Caco-2 (cell line): ENCODE measurements at regions not wholly inside any gene's neighbourhood (a gene's known extent, or its start where the extent isn't known, plus 50 kb on each side); places are given as distances from the start of the nearest gene placed in this dataset.
"Not testable (repeated sequence)": the region's sequence is repeated elsewhere in the genome, so short reads cannot be mapped to it uniquely, and the experiment has no call there.

ENCODE experiments used
- BruUV-seq: library from RNA; stranded (reverse); fragments of 400-500 nt; replicated peaks from 2 replicates; lab custom pipeline; 2021; lab: Mats Ljungman, UMichigan
- CTCF ChIA-PET: fragments of 300-600 bp; sonication (Branson Sonifier 250); formaldehyde crosslinking; loops from one replicate; lab custom pipeline; 2022; ENCODE audit warnings: antibody characterized with exemption; lab: Charles Lee
- POLR2A ChIA-PET: fragments of 300-600 bp; sonication (Branson Sonifier 250); formaldehyde crosslinking; loops from one replicate; lab custom pipeline; 2022; ENCODE audit warnings: antibody characterized with exemption; lab: Charles Lee
- DNase-seq, 2 experiments: peaks; one replicate each; pipeline versions ENCODE4 v3.0.0 to v3.0.0-alpha.2; 2020 to 2022
- H3K27me3 ChIP-seq: replicated peaks from 2 replicates; pipeline ENCODE4 v1.6.0; 2011; ENCODE audit warnings: low read length; ENCODE audit not compliant: control insufficient read depth, insufficient read depth
- H3K36me3 ChIP-seq: 2 replicates; pipeline ENCODE4 v1.5.1; 2011; ENCODE audit warnings: low read length; ENCODE audit not compliant: control insufficient read depth, insufficient read depth
- H3K4me1 ChIP-seq: fragments of 250-450 bp; sonication (Bioruptor Pico); 2 replicates; pipeline ENCODE4 v1.5.1; 2020; ENCODE audit warnings: mild to moderate bottlenecking
- H3K4me3 ChIP-seq: 2 replicates; pipeline ENCODE4 v1.5.1; 2011; ENCODE audit warnings: low read depth, mild to moderate bottlenecking, control low read depth, low read length
- H3K9me3 ChIP-seq: fragments of 250-450 bp; sonication (Bioruptor Pico); 2 replicates; pipeline ENCODE4 v1.5.1; 2020; ENCODE audit warnings: mild to moderate bottlenecking, moderate library complexity
- H3K27ac Mint-ChIP-seq: one replicate; pipeline ENCODE4 v1.8.0; 2022; ENCODE audit warnings: mixed read lengths; ENCODE audit not compliant: unreplicated experiment
- H3K27me3 Mint-ChIP-seq: one replicate; pipeline ENCODE4 v1.8.0; 2022; ENCODE audit warnings: mixed read lengths; ENCODE audit not compliant: insufficient read depth, unreplicated experiment
- H3K36me3 Mint-ChIP-seq: one replicate; pipeline ENCODE4 v1.8.0; 2022; ENCODE audit warnings: mild to moderate bottlenecking, mixed read lengths; ENCODE audit not compliant: insufficient read depth, unreplicated experiment
- H3K4me1 Mint-ChIP-seq: one replicate; pipeline ENCODE4 v1.8.0; 2022; ENCODE audit warnings: low read depth, mixed read lengths; ENCODE audit not compliant: unreplicated experiment
- H3K4me3 Mint-ChIP-seq: one replicate; pipeline ENCODE4 v1.8.0; 2022; ENCODE audit warnings: mild to moderate bottlenecking, moderate library complexity, mixed read lengths; ENCODE audit not compliant: unreplicated experiment
- H3K9me3 Mint-ChIP-seq: one replicate; pipeline ENCODE4 v1.8.0; 2022; ENCODE audit warnings: mixed read lengths; ENCODE audit not compliant: unreplicated experiment
- intact Hi-C: fragments of 100-400 bp; cut with micrococcal nuclease; formaldehyde crosslinking; loops from one replicate; pipeline ENCODE4 v1.10.0; 2022; ENCODE audit not compliant: unreplicated experiment
- TF ChIP-seq, protein P1 (sequence below), 2 experiments: fragments of 200-600 bp in 1 of 2; IDR thresholded peaks; 1 replicate in 1 of 2; 2 replicates in 1 of 2; pipeline versions ENCODE4 v1.5.1 to v1.8.0; 2011 to 2022; ENCODE audit warnings: antibody characterized with exemption in 1 of 2, control low read depth in 1 of 2, inconsistent platforms in 1 of 2, low read depth in 1 of 2, low read length in 1 of 2, mild to moderate bottlenecking in 1 of 2, moderate library complexity in 1 of 2; ENCODE audit not compliant: insufficient read depth in 1 of 2, severe bottlenecking in 1 of 2, unreplicated experiment in 1 of 2

DNA sequence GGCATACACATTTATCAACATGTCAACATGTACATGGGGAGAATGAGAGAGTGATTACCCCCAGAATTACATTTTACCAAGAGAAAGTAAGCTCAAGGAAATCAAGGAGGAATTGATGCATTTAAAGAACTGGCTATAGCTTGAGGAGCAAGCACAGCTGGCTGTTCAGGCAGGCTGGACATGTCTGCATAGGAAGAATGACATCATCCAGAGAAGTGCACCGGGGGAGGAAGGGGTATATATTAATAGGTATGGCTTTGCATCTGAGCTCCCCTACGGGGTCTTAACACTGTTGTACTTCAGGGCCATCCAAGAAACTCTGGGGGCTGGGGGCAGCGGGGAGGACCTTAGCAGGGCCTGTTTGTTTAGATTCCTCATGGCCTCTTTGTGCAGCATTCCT, 222.4 kb upstream of the VCX start:
- TF ChIP-seq, protein P1, sequence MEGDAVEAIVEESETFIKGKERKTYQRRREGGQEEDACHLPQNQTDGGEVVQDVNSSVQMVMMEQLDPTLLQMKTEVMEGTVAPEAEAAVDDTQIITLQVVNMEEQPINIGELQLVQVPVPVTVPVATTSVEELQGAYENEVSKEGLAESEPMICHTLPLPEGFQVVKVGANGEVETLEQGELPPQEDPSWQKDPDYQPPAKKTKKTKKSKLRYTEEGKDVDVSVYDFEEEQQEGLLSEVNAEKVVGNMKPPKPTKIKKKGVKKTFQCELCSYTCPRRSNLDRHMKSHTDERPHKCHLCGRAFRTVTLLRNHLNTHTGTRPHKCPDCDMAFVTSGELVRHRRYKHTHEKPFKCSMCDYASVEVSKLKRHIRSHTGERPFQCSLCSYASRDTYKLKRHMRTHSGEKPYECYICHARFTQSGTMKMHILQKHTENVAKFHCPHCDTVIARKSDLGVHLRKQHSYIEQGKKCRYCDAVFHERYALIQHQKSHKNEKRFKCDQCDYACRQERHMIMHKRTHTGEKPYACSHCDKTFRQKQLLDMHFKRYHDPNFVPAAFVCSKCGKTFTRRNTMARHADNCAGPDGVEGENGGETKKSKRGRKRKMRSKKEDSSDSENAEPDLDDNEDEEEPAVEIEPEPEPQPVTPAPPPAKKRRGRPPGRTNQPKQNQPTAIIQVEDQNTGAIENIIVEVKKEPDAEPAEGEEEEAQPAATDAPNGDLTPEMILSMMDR (IDR thresholded peaks at IDR 0.05; ENCODE audit: insufficient read depth in 1 of 2, low read depth in 1 of 2, low read length in 1 of 2, severe bottlenecking in 1 of 2, unreplicated experiment in 1 of 2), result no peak
- no peak for DNase-seq
- Histone ChIP-seq H3K9me3 (no peaks in the 10 kb centered on the region), H3K4me1 (no peaks in the 10 kb centered on the region), H3K36me3 (no peaks in the 10 kb centered on the region), H3K27me3 (no peaks in the 10 kb centered on the region), H3K4me3 (no peak overlapping the region)
- H3K9me3 Mint-ChIP-seq, result no peaks in the 10 kb centered on the region
- POLR2A ChIA-PET, result no interaction called here
- H3K27me3 Mint-ChIP-seq, result peaks cover 3% of the 10 kb centered on the region
- no TSS peak for BruUV-seq
- H3K27ac Mint-ChIP-seq, result no peak overlapping the region
- no peak overlapping the region for H3K4me3 Mint-ChIP-seq
- intact Hi-C loops, result no loop called here
- CTCF ChIA-PET, result no interaction called here
- no peaks in the 10 kb centered on the region for H3K36me3 Mint-ChIP-seq
- no peaks in the 10 kb centered on the region for H3K4me1 Mint-ChIP-seq

DNA sequence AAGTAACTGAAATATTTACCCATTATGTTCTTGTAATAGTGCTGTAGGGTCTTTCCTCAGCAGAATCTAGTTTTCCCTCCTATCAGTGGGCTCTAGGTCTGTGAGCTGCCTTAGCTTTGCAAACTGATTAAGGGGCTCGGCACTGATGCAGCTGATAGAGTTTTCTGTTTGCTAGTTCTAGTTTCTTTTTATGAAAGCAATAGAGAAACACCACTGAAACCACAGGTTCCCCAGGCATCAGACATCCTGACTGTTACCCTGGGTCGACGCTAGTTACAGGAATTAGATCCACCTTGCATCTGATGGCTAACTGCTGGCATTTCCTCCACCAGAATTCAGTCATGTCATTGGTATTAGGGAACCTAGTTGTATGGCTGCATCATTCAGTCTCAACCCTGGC, 225.0 kb upstream of the VCX start:
- H3K36me3 ChIP-seq, result no peaks in the 10 kb centered on the region
- Mint-ChIP-seq H3K27me3 (peaks cover 3% of the 10 kb centered on the region), H3K9me3 (no peaks in the 10 kb centered on the region), H3K4me3 (no peak overlapping the region), H3K4me1 (no peaks in the 10 kb centered on the region), H3K36me3 (no peaks in the 10 kb centered on the region), H3K27ac (no peak overlapping the region)
- DNase-seq, result no peak
- no peaks in the 10 kb centered on the region for H3K9me3 ChIP-seq
- POLR2A ChIA-PET, result no interaction called here
- no TSS peak for BruUV-seq
- no peaks in the 10 kb centered on the region for H3K27me3 ChIP-seq
- no peaks in the 10 kb centered on the region for H3K4me1 ChIP-seq
- intact Hi-C loops, result no loop called here
- CTCF ChIA-PET, result no interaction called here
- H3K4me3 ChIP-seq, result no peak overlapping the region
- TF ChIP-seq, protein P1 (IDR thresholded peaks at IDR 0.05; ENCODE audit: insufficient read depth in 1 of 2, low read depth in 1 of 2, low read length in 1 of 2, severe bottlenecking in 1 of 2, unreplicated experiment in 1 of 2), result no peak

DNA sequence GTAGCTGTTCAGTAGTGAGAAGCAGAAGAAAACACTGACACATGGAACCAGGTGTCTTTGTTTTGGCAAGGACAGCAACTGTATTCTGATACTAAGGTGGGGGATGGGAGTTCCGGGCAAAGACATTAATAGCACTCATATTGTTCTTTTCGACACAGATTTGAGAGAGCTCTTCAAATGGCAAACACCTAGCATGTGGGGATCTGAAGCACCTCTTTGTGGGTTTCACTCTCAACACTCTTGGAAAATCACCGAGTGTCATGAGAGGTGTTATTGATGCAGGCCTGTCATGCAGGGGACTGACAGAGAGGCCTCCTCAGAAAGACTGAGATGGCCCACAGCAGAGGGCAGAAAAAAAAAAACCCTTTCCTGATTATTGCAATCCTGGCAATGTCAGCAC, 228.4 kb upstream of the VCX start:
- Histone ChIP-seq H3K4me3 (no peak overlapping the region), H3K27me3 (no peaks in the 10 kb centered on the region), H3K36me3 (no peaks in the 10 kb centered on the region), H3K4me1 (no peaks in the 10 kb centered on the region), H3K9me3 (no peaks in the 10 kb centered on the region)
- no peaks in the 10 kb centered on the region for H3K4me1 Mint-ChIP-seq
- ChIA-PET POLR2A (no interaction called here), CTCF (no interaction called here)
- intact Hi-C loops, result no loop called here
- no peak for DNase-seq
- no peaks in the 10 kb centered on the region for H3K36me3 Mint-ChIP-seq
- no peak overlapping the region for H3K27ac Mint-ChIP-seq
- BruUV-seq, result no TSS peak
- no peaks in the 10 kb centered on the region for H3K9me3 Mint-ChIP-seq
- H3K27me3 Mint-ChIP-seq, result no peaks in the 10 kb centered on the region
- H3K4me3 Mint-ChIP-seq, result no peak overlapping the region
- TF ChIP-seq, protein P1 (IDR thresholded peaks at IDR 0.05; ENCODE audit: insufficient read depth in 1 of 2, low read depth in 1 of 2, low read length in 1 of 2, severe bottlenecking in 1 of 2, unreplicated experiment in 1 of 2), result no peak

DNA sequence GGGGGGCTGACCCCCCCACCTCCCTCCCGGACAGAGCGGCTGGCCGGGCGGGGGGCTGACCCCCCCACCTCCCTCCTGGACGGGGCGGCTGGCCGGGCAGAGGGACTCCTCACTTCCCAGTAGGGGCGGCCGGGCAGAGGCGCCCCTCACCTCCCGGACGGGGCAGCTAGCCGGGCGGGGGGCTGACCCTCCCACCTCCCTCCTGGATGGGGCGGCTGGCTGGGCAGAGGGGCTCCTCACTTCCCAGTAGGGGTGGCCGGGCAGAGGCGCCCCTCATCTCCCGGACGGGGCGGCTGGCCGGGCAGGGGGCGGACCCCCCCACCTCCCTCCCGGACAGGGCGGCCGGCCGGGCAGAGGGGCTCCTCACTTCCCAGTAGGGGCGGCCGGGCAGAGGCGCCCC, 234.3 kb upstream of the VCX start:
- H3K4me1 Mint-ChIP-seq, H3K36me3 Mint-ChIP-seq, H3K27me3 Mint-ChIP-seq, BruUV-seq, H3K4me1 ChIP-seq, DNase-seq, H3K9me3 ChIP-seq, CTCF ChIA-PET, H3K4me3 Mint-ChIP-seq, H3K9me3 Mint-ChIP-seq, H3K27me3 ChIP-seq, H3K4me3 ChIP-seq, intact Hi-C loops, POLR2A ChIA-PET, H3K36me3 ChIP-seq, H3K27ac Mint-ChIP-seq: not testable (repeated sequence)
